ENCODE measurements at regions not wholly inside any gene's neighbourhood (a gene's known extent, or its start where the extent isn't known, plus 50 kb on each side); places are given as distances from the start of the nearest gene placed in this dataset.
"Not testable (repeated sequence)": the region's sequence is repeated elsewhere in the genome, so short reads cannot be mapped to it uniquely, and the experiment has no call there.

DNA sequence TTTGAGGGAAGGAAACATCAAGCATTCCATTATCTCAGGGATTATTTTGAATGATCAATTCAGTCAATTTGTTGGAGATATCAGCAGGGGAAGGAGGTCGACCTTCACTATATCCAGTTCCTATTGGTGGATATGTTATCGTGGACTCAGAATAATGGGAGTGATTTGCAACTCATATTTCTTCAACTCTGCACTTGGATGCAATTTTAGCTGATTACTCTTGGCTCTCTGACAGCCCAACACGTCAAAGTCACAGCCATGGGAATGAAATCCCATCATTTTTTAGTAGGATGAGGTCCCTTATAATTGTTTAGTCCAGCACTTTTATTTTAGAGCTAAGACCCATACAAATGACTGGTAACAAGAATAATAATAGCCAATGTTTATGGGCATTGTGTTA lies 371.8 kb upstream of the RPS23 start:
- no peak for DNase-seq (ENCODE audit: low spot score)

GRCh38 chr5:82644766-82645165 lies 366.6 kb upstream of the RPS23 start:
- DNase-seq (ENCODE audit: low spot score), result no peak

DNA sequence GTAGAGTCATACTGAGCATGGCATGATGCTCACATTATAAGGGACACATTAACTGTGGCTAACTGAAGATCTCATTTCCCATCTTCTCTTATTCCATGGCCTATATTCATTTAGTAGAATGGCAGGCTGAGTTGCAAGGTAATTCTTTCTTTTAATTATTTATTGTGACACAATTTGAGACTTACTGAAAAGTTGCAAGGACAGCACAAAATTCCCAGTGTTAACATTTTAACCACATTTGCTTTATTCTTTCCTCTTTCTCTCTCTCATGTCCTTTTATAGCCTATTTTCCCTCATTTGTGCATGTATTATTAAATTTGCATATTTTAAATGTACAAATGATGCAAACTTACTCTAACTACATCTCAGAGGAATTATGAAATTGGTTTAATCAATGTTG lies 366.1 kb upstream of the RPS23 start:
- no peak for DNase-seq (ENCODE audit: low spot score)

DNA sequence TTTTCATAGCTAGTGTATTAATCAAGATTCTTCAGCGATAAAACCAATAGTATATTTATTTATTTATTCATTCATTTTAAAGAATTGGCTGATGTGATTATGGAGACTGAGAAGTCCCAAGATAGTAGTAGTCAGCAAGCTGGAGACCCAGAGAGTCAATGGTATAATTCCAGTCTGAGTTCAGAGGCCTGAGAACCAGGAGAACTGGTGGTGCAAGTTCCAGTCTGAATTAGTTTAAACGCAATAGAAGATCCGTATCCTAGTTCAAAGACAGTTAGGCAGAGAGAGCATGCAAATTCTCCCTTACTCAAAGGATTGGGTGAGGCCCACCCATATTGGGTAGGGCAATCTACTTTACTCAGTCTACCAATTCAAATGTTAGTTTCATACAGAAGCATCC lies 364.2 kb upstream of the RPS23 start:
- no peak for DNase-seq (ENCODE audit: low spot score)

DNA sequence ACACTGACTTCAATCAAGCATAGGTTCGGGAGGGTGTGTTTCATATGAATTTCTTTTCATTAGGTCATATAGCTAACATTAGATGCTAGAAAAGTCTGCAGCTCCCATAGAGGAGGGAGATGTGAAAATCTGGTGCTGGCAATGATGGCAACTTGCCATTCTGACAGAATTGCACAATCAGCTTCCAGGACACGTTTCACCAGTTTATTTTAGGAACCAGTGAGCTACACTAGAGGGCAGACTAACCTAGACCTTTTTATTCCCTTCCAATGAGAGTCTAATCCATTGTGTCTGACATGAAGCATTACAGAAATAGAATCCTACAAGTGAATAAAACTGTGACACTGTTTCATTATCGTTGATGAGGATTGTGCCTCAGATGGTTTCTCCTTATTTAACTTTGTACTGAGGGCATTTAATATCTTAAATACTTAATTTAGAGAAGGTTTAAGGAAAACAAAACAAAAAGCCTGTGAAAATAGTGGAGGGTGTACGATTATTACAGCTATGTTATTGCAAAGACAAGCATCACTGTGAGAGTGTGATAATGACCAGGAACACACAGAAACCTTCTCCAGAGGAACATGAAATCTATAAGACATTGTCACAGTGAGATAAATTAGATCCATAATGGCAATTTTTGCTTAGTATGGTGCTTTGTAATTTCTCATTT lies 363.3 kb upstream of the RPS23 start:
- peak; percentile 85 for DNase-seq (ENCODE audit: low spot score)

DNA sequence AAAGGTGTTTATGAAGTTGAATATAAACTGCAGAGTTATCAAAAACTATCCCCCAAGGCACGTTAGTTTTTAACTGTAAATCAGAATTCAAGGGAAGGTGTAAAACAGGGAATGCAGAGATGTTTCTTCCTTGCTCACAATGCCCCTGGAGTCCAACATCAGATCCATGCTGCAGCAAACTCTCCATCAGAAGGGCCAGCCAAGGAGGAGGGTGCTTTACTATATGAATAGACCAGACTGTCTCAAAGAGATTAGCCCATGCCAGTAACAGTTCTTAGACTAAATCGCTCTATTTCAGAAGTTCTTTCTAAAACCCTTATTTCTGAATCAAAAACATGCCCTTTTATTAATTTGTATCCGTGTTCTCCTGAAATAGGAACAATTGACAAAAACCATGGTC lies 362.8 kb upstream of the RPS23 start:
- DNase-seq (ENCODE audit: low spot score), result no peak

GRCh38 chr5:82639393-82640144 lies 361.4 kb upstream of the RPS23 start:
- DNase-seq (ENCODE audit: low spot score), result no peak

- no peak for DNase-seq (ENCODE audit: low spot score)
Measured at GRCh38 chr5:82636591-82636990, 358.4 kb upstream of the RPS23 start.

GRCh38 chr5:82635561-82636288 lies 357.6 kb upstream of the RPS23 start:
- no peak for DNase-seq (ENCODE audit: low spot score)

GRCh38 chr5:82628364-82628910 lies 350.3 kb upstream of the RPS23 start:
- no peak for DNase-seq (ENCODE audit: low spot score)

DNA sequence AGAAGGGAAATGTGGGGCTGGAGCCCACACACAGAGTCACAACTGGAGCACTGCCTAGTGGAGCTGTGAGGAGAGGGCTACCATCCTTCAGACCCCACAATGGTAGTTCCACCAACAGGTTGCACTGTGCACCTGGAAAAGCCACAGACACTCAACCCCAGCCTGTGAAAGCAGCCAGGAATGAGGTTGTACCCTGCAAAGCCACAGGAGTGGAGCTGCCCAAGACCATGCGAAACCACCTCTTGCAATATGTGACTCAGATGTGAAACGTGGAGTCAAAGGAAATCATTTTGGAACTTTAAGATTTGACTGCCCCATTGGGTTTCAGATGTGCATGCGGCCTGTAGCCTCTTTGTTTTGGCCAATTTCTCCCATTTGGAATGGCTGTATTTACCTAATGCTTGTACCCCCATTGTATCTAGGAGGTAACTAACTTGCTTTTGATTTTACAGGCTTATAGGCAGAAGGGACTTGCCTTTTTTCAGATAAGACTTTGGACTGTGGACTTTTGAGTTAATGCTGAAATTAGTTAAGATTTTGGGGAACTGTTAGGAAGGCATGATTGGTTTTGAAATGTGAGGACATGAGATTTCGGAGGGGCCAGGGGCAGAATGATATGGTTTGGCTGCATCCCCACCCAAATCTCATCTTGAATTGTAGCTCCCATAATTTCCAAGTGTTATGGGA lies 348.9 kb upstream of the RPS23 start:
- not testable (repeated sequence) for DNase-seq (ENCODE audit: low spot score)

DNA sequence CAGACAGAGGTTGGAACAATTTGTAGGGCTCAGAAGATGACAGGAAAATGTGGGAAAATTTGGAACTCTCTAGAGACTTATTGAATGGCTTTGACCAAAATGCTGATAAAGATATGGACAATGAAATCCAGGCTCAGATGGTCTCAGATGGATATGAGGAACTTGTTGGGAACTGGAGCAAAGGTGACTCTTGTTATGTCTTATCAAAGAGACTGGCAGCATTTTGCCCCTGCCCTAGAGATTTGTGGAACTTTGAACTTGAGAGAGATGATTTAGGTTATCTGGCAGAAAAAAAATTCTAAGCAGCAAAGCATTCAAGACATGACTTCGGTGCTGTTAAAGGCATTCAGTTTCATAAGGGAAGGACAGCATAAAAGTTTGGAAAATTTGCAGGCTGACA lies 347.9 kb upstream of the RPS23 start:
- not testable (repeated sequence) for DNase-seq (ENCODE audit: low spot score)

- DNase-seq (ENCODE audit: low spot score), result no peak
Measured at GRCh38 chr5:82624062-82624461, 345.9 kb upstream of the RPS23 start.

GRCh38 chr5:82622711-82623514 lies 344.8 kb upstream of the RPS23 start:
- DNase-seq (ENCODE audit: low spot score), result peak; percentile 18

- DNase-seq (ENCODE audit: low spot score), result no peak
Measured at GRCh38 chr5:82622205-82622604, 344.1 kb upstream of the RPS23 start.

DNA sequence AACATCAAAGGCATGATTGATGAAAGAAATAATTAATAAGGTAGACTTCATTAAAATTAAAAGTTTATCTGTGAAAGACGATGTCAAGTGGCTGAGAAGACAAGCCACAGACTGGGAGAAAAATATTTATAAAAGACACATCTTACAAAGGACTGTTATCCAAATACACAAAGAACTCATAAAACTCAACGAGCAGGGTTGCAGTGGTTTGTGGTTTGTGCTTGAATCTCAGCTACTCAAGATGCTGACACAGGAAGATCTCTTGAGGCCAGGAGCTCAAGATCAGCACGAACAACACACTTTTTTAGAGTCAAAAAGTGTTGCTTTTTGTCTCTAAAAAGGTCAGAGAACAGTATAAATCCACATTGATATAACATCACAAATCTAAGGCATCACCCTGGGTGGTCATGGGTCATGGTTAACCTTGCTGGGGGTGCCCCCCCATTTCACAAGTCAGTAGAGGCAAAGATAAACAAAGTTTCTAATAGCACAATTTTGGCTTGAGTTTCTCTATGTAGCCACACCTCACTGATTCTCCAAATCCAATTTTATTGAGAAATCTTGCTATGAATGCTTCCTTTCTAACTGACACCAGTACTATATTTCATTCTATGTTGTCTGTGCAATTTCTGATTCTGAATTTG lies 342.9 kb upstream of the RPS23 start:
- no peak for DNase-seq (ENCODE audit: low spot score)

- no peak for DNase-seq (ENCODE audit: low spot score)
Measured at GRCh38 chr5:82619097-82619496, 340.9 kb upstream of the RPS23 start.

GRCh38 chr5:82614706-82615105 lies 336.6 kb upstream of the RPS23 start:
- no peak for DNase-seq (ENCODE audit: low spot score)

DNA sequence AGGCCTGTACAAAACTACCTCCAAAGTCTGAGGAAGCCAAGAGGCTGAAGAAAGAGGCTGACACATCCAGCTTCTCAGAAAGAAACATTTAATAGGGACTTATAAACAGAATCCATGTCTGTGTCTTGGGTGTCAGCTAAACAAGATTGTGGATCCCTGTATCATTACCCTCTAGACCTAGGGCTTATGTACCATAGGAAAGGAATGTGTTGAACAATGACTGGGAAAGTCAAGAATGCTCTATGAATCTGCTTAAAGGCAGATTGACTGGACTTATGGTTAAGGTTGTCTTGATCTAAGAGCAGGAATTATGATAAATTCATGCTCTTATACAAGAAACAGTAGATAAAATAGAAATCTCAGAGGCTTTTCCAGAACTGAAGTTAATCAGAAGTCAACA lies 335.7 kb upstream of the RPS23 start:
- no peak for DNase-seq (ENCODE audit: low spot score)

DNA sequence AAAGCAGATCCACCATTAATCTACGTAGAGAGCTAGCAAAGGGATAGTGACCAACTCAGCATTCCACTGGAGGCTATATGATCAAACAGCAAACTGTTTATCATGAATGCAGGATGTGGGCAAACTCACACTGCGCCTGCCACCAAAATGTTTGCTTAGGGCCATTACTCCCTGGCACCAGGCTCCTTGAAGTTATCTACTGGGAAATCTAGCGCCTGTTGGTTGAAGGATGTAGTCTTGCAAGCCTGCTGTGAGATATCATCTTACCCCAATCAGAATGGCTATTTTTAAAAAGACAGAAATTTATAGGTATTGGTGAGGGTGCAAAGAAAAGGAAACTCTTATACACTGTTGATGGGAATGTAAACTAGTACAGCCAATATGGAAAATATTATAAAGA lies 332.5 kb upstream of the RPS23 start:
- no peak for DNase-seq (ENCODE audit: low spot score)

Data from mucosa of gallbladder (tissue), 1 donor.